ENCODE measurements at regions not wholly inside any gene's neighbourhood (a gene's known extent, or its start where the extent isn't known, plus 50 kb on each side); places are given as distances from the start of the nearest gene placed in this dataset.
A peak's percentile ranks its signal among the peaks of the same experiment; 100 is the strongest.

GRCh38 chr16:48999508-48999907, 282.1 kb downstream of the CBLN1 start:
- no peak for DNase-seq
- no peak for TF ChIP-seq CTCF (IDR thresholded peaks at IDR 0.05)
- no peaks in the 10 kb centered on the region for H3K4me1 Mint-ChIP-seq (ENCODE audit: low read depth)
- H3K27me3 Mint-ChIP-seq (ENCODE audit: insufficient read depth) = no peaks in the 10 kb centered on the region; the same call in none of the 2 replicates
- peaks cover 4% of the 10 kb centered on the region for H3K36me3 Mint-ChIP-seq (ENCODE audit: low read depth)
- H3K27ac Mint-ChIP-seq = no peak overlapping the region
- peaks cover 42% of the 10 kb centered on the region for H3K9me3 Mint-ChIP-seq
- H3K4me3 Mint-ChIP-seq = no peak overlapping the region

- no peak for DNase-seq
- Mint-ChIP-seq H3K27ac (no peak overlapping the region), H3K27me3 (ENCODE audit: insufficient read depth) (no peaks in the 10 kb centered on the region; the same call in none of the 2 replicates), H3K4me1 (ENCODE audit: low read depth) (no peaks in the 10 kb centered on the region), H3K9me3 (peaks cover 45% of the 10 kb centered on the region), H3K36me3 (ENCODE audit: low read depth) (peaks cover 4% of the 10 kb centered on the region), H3K4me3 (no peak overlapping the region)
- TF ChIP-seq CTCF (IDR thresholded peaks at IDR 0.05) = no peak
Measured at GRCh38 chr16:48999044-48999443, 282.6 kb downstream of the CBLN1 start.

GRCh38 chr16:48997946-48998345, 283.7 kb downstream of the CBLN1 start:
- no peak overlapping the region for H3K4me3 Mint-ChIP-seq
- H3K36me3 Mint-ChIP-seq (ENCODE audit: low read depth) = peaks cover 4% of the 10 kb centered on the region
- peaks cover 43% of the 10 kb centered on the region for H3K9me3 Mint-ChIP-seq
- H3K27me3 Mint-ChIP-seq (ENCODE audit: insufficient read depth) = no peaks in the 10 kb centered on the region; the same call in none of the 2 replicates
- no peak overlapping the region for H3K27ac Mint-ChIP-seq
- DNase-seq = no peak
- H3K4me1 Mint-ChIP-seq (ENCODE audit: low read depth) = no peaks in the 10 kb centered on the region
- TF ChIP-seq CTCF (IDR thresholded peaks at IDR 0.05) = no peak

- H3K27ac Mint-ChIP-seq = no peak overlapping the region
- no peak overlapping the region for H3K4me3 Mint-ChIP-seq
- DNase-seq = no peak
- H3K9me3 Mint-ChIP-seq = peaks cover 40% of the 10 kb centered on the region
- TF ChIP-seq CTCF (IDR thresholded peaks at IDR 0.05) = no peak
- H3K27me3 Mint-ChIP-seq (ENCODE audit: insufficient read depth) = no peaks in the 10 kb centered on the region; the same call in none of the 2 replicates
- peaks cover 4% of the 10 kb centered on the region for H3K36me3 Mint-ChIP-seq (ENCODE audit: low read depth)
- H3K4me1 Mint-ChIP-seq (ENCODE audit: low read depth) = no peaks in the 10 kb centered on the region
Measured at GRCh38 chr16:48997081-48997615, 284.5 kb downstream of the CBLN1 start.

GRCh38 chr16:48978501-48978900, 303.1 kb downstream of the CBLN1 start:
- H3K4me1 Mint-ChIP-seq (ENCODE audit: low read depth) = no peaks in the 10 kb centered on the region
- no peaks in the 10 kb centered on the region for H3K36me3 Mint-ChIP-seq (ENCODE audit: low read depth)
- no peak overlapping the region for H3K27ac Mint-ChIP-seq
- peaks cover 4% of the 10 kb centered on the region; the same call in 1 of the 2 replicates for H3K27me3 Mint-ChIP-seq (ENCODE audit: insufficient read depth)
- no peak overlapping the region for H3K4me3 Mint-ChIP-seq
- DNase-seq = peak; percentile 2
- peaks cover 19% of the 10 kb centered on the region for H3K9me3 Mint-ChIP-seq
- TF ChIP-seq CTCF (IDR thresholded peaks at IDR 0.05) = no peak

GRCh38 chr16:48972236-48972635, 309.4 kb downstream of the CBLN1 start:
- Mint-ChIP-seq H3K36me3 (ENCODE audit: low read depth) (no peaks in the 10 kb centered on the region), H3K4me1 (ENCODE audit: low read depth) (no peaks in the 10 kb centered on the region), H3K9me3 (peaks cover 23% of the 10 kb centered on the region), H3K27me3 (ENCODE audit: insufficient read depth) (peaks cover 5% of the 10 kb centered on the region), H3K4me3 (no peak overlapping the region), H3K27ac (no peak overlapping the region)
- TF ChIP-seq CTCF (IDR thresholded peaks at IDR 0.05) = no peak
- no peak for DNase-seq
